IPS-11a (cell line): ENCODE measurements at regions not wholly inside any gene's neighbourhood (a gene's known extent, or its start where the extent isn't known, plus 50 kb on each side); places are given as distances from the start of the nearest gene placed in this dataset.

Source experiments
- H3K4me3 ChIP-seq: one replicate; pipeline ENCODE4 v1.5.1; 2013; ENCODE audit warnings: low read depth, low read length, control low read depth

GRCh38 chr2:176496761-176497160 lies 227.5 kb downstream of the MTX2 start:
- H3K4me3 ChIP-seq: no peak overlapping the region

GRCh38 chr2:176500901-176501300 lies 231.7 kb downstream of the MTX2 start:
- no peak overlapping the region for H3K4me3 ChIP-seq

GRCh38 chr2:176501617-176502016 lies 232.4 kb downstream of the MTX2 start:
- no peak overlapping the region for H3K4me3 ChIP-seq

GRCh38 chr2:176502619-176503018 lies 233.4 kb downstream of the MTX2 start:
- no peak overlapping the region for H3K4me3 ChIP-seq

GRCh38 chr2:176503776-176504175 lies 234.5 kb downstream of the MTX2 start:
- H3K4me3 ChIP-seq: no peak overlapping the region

- no peak overlapping the region for H3K4me3 ChIP-seq
These were observed 235.2 kb downstream of the MTX2 start for GRCh38 chr2:176504440-176504839.

- H3K4me3 ChIP-seq: no peak overlapping the region
These were observed 238.5 kb downstream of the MTX2 start for GRCh38 chr2:176507786-176508185.

GRCh38 chr2:176508374-176508773 lies 239.1 kb downstream of the MTX2 start:
- no peak overlapping the region for H3K4me3 ChIP-seq

GRCh38 chr2:176508984-176509740 lies 239.9 kb downstream of the MTX2 start:
- H3K4me3 ChIP-seq: no peak overlapping the region

- H3K4me3 ChIP-seq: no peak overlapping the region
These were observed 245.0 kb downstream of the MTX2 start for GRCh38 chr2:176514276-176514675.

GRCh38 chr2:176514805-176515500 lies 245.7 kb downstream of the MTX2 start:
- H3K4me3 ChIP-seq: no peak overlapping the region

GRCh38 chr2:176516051-176516602 lies 246.9 kb downstream of the MTX2 start:
- H3K4me3 ChIP-seq: no peak overlapping the region

- no peak overlapping the region for H3K4me3 ChIP-seq
These were observed 249.6 kb downstream of the MTX2 start for GRCh38 chr2:176518823-176519222.

GRCh38 chr2:176521878-176522670 lies 252.8 kb downstream of the MTX2 start:
- H3K4me3 ChIP-seq: no peak overlapping the region

- H3K4me3 ChIP-seq: no peak overlapping the region
These were observed 255.8 kb downstream of the MTX2 start for GRCh38 chr2:176525086-176525485.

GRCh38 chr2:176526995-176527901 lies 258.0 kb downstream of the MTX2 start:
- H3K4me3 ChIP-seq: no peak overlapping the region

- H3K4me3 ChIP-seq: no peak overlapping the region
These were observed 262.4 kb downstream of the MTX2 start for GRCh38 chr2:176531608-176532007.

- H3K4me3 ChIP-seq: no peak overlapping the region
These were observed 264.4 kb downstream of the MTX2 start for GRCh38 chr2:176533505-176534193.

GRCh38 chr2:176534798-176535466 lies 265.7 kb downstream of the MTX2 start:
- no peak overlapping the region for H3K4me3 ChIP-seq
